Islet of Langerhans (tissue), 1 donor: ENCODE measurements at regions not wholly inside any gene's neighbourhood (a gene's known extent, or its start where the extent isn't known, plus 50 kb on each side); places are given as distances from the start of the nearest gene placed in this dataset.

Experiments
- FAIRE-seq: peaks from one replicate; lab custom pipeline; 2011; peaks lifted over from hg19 to GRCh38; lab: Jason Lieb, UNC

GRCh38 chr15:69577397-69577796 is 124.8 kb downstream of the RPLP1 start:
- no peak for FAIRE-seq

DNA sequence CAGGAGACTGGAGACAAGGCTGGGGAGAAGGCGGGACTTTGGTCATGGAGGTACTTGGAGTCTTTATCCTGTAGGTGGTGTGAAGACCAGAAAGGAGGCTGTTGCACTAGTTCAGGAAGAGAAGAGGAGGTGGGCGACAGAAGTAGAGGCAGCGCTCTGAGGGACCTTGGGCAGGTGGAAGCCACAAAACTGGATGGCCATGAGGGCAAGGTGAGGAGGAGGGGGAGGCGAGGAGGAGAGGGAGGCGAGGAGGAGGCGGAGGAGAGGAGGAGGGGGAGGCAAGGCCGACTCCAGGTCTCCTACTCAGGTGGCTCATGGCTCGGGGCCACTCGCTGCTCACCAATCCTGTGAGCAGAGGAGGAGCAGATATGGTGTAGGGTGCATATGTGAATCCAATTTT is 125.6 kb downstream of the RPLP1 start:
- FAIRE-seq = no peak

- no peak for FAIRE-seq
Measured at GRCh38 chr15:69578787-69579583, 126.4 kb downstream of the RPLP1 start.

- no peak for FAIRE-seq
Measured at GRCh38 chr15:69579950-69580618, 127.5 kb downstream of the RPLP1 start.

DNA sequence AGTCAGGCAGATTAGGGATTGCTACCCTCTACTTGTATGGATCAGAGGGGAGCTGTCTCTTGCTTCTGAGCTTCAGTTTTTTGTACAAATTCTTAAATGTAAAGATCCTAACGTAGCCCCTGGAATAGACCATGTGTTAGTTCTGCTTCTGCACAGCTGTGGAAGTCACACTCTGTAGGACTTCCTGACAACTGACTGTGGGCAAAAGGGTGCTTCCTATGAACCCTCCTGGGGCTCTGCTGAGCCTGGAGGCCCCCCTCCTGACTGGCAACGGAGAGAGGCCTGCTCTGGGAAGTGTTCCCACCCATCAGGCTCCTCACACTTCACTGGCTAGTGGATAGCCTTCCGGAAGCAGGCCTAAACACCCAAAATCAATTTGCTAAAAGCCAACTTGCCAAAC is 131.0 kb downstream of the RPLP1 start:
- FAIRE-seq = no peak

GRCh38 chr15:69585937-69586336 is 133.3 kb downstream of the RPLP1 start:
- FAIRE-seq = no peak

GRCh38 chr15:69586721-69587120 is 134.1 kb downstream of the RPLP1 start:
- no peak for FAIRE-seq

DNA sequence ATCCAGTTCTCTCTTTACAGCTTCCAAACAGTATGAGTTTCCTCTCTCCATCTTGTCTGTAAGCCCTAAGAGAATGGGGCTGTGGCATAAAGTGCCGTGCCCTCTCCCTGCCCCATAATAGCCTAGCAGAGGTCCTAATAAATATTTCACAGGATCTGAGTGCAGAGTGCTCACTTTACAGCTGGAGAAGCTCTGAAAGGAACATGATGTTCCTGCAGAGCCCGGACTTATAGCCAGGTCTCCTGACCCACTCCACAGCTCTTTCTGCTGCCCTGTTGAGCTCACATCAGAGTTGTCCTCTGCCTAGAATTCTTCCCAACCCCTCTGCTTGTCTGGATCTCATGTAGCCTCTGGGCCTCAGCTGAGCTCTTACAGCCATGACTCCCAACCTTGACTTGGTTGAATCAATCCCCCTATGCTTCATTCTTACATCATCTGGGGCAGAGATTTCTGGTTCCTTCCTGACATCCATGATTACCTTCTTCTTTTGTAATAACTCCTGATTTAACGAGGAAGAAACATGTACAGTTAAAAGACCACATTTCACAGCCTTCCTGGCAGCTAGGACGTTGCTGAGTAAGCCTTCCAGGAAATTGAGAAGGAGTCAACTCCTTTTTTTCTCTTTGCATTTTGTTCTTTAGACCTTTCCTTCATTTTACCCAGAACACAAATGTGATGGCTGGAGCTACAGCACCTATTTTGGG is 135.3 kb downstream of the RPLP1 start:
- FAIRE-seq = no peak

GRCh38 chr15:69590201-69590710 is 137.6 kb downstream of the RPLP1 start:
- FAIRE-seq = no peak

GRCh38 chr15:69590932-69591524 is 138.4 kb downstream of the RPLP1 start:
- FAIRE-seq = no peak

DNA sequence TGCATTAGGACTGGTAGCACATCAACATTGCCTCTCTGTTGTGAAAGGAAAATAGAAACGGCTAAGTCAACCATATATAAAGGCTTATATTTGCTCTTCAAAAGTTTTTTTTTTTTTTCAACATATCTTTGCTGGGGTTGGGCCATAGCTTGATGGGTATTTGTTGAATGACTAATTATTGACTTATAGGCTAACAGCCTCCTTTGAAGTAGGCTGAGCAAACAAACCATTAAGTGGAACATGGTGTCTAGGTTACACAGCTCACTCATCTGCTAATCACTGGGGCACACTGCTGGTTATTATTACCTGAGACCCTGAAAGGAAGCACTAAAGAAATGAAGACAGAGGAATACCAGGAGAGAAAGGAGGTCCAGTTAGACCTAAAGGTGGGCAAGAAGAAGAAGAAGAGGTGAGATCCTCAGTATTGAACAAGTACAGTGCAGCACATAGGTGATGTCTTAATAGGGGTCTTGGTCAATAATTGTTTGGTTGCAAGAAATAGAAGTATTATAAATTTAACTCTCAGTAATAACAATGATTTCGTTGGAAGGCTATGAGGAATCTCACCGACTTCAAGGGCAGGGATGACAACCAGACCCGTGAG is 139.4 kb downstream of the RPLP1 start:
- FAIRE-seq = peak; percentile 94

DNA sequence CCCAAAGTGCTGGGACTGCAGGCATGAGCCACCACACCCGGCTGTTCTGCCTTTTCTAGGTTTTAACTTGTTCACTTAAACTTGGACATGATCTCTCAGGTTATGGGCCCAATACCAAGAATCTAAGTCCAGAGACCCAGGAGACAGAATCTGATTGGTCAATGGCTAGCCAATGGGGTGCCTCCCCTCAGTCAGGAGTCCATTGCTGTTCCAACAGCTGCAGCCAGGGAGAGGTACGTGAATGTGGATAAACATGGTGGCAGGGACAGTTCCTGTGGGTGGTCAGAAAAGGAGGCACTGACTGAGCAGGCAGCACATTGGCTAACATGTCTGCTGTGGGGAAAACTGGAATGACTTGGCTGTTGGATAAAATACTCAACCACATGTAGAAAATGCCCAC is 140.3 kb downstream of the RPLP1 start:
- no peak for FAIRE-seq

DNA sequence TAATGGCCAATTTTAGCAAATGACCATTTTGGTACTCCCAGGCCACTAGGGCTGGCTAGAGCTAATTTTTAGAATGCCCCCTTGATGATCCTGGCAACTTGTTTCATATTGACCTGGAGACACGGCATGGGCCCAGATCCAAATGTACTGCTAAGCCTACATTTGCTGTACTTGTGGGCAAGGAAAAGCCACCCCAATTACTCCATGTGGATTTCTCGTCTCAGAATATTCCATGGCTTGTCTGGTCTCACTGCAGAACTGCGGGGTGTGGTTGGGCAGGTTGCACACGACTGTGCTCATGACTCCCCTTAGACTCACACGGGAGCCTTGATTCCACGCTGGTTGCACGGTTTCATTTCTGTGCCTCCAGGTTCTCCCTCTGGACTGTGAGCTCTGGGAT is 140.9 kb downstream of the RPLP1 start:
- FAIRE-seq = no peak

DNA sequence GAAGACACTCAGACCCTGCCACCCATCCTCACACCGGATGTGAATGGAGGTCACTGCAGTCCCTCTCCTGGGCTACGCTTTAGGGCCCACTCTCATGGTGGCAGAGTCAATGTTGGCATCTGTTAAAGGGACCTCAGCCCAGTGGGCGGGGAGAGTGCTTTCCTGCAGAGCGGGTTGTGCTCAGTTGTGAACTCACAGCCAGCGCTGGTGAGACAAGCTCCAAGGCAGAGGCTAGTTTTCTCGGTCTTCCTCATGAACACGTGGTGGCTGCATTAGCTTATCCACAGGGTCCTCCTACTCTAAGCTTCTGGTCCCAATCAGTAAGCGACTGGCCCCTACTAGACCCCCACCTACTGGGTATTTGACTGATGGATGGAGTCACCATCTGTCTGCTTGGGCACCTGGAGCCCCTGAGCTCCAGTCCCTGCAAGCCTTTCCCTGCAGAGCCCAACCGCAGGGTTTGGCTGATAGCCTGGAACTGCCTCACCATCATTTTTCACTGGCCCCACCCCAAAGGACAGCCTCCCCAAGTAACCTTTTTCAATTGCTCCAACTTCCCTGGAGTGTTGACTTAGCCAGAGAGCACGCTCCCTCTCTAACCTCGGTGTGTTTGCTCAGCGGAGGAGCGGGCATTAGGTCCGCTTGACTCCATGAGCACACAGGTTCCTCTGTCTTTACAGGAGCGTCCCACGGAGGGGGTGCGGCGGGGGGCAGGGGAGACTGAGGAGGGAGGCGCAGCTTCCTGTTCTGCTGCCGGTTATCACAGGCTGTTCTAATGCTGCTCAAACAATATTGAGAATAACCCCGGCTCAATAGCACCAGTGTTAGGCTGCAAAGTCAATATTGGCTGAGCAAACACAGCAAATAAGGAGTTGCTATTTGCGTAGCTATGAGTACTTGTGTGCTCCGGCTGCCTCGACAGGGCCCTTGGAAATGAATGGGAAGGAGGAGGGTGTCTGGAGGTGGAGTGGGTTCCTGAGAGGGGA is 141.7 kb downstream of the RPLP1 start:
- FAIRE-seq = peak; percentile 81

GRCh38 chr15:69595009-69595791 is 142.6 kb downstream of the RPLP1 start:
- no peak for FAIRE-seq

DNA sequence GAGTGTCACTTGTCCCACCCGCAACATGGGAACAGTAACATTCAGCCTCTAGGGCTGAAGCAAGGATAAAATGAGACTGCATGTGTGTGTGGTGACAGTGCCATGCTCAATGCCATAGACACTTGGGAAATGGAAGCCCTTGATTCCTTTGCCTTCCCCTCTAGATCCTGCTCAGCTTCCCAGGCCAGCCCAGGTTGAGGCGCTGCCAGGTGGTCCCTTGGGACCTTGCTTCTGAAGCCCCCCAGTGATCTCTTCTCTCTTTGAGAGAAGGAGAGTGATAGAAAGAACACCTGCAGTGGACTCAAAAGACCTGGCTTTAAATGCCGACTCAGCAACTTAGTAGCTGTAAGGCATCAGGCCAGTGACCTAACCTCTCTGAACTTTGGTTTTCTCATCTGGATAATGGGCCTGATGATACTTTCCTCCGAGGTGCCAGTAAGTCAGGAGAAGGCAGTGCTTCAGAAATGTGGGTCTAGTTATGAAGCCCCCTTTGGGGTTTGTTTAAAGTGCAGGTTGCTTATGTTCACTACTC is 144.5 kb downstream of the RPLP1 start:
- FAIRE-seq = no peak

DNA sequence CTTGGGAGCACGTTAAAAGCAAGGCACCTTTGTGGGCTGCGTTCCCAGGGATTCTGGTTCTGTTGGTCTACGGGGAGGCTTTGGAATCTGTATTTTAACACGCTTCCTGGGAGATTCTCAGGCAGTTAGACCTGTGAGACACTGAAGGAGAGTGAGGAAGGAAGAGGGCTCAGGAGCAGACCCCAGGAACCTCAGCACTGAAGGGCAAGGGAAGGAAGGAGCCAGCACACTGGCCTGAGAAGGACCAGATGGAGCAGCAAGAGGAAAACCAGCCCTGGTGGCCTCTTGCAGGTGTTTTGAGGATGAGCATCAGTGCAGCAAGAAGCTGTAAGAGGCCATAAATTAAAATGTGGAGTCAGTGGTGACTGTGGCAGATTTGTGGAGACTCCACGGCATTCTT is 146.7 kb downstream of the RPLP1 start:
- no peak for FAIRE-seq

GRCh38 chr15:69600556-69601085 is 148.0 kb downstream of the RPLP1 start:
- no peak for FAIRE-seq

GRCh38 chr15:69601711-69602504 is 149.3 kb downstream of the RPLP1 start:
- FAIRE-seq = no peak
